Stimulated activated effector memory CD8-positive, alpha-beta T cell treated with anti-CD3 and anti-CD28 coated beads, Interleukin-12 subunit alpha, Interleukin-12 subunit beta, amount 100 ng/mL, for 72 hours (primary cell): ENCODE measurements at regions not wholly inside any gene's neighbourhood (a gene's known extent, or its start where the extent isn't known, plus 50 kb on each side); places are given as distances from the start of the nearest gene placed in this dataset.
"Not testable (repeated sequence)": the region's sequence is repeated elsewhere in the genome, so short reads cannot be mapped to it uniquely, and the experiment has no call there.

Experiments
- ATAC-seq: fragments of 150-1000 bp; cut with Tn5 transposase; 2 replicates; pipeline ENCODE4 v1.10.0; 2021
- DNase-seq, 2 donors: peaks; one replicate each; pipeline ENCODE4 v3.0.0; 2021 to 2022; ENCODE audit warnings: low spot score in 2 of 2
- H3K27ac Mint-ChIP-seq: one replicate; pipeline ENCODE4 v1.8.0; 2022; ENCODE audit warnings: mild to moderate bottlenecking, mixed read lengths
- H3K36me3 Mint-ChIP-seq: one replicate; pipeline ENCODE4 v1.8.0; 2022; ENCODE audit warnings: mild to moderate bottlenecking, mixed read lengths
- H3K4me1 Mint-ChIP-seq: one replicate; pipeline ENCODE4 v1.8.0; 2022; ENCODE audit warnings: mixed read lengths
- H3K4me3 Mint-ChIP-seq: one replicate; pipeline ENCODE4 v1.8.0; 2022; ENCODE audit warnings: mild to moderate bottlenecking, mixed read lengths
- H3K9me3 Mint-ChIP-seq: one replicate; pipeline ENCODE4 v1.8.0; 2022; ENCODE audit warnings: mixed read lengths

- not testable (repeated sequence) for H3K27ac Mint-ChIP-seq, H3K4me1 Mint-ChIP-seq, H3K4me3 Mint-ChIP-seq, ATAC-seq, DNase-seq, H3K36me3 Mint-ChIP-seq
- peaks cover 13% of the 10 kb centered on the region for H3K9me3 Mint-ChIP-seq
Measured at GRCh38 chr4:125651707-125652357, 337.1 kb downstream of the FAT4 start.

GRCh38 chr4:125658773-125659172, 344.0 kb downstream of the FAT4 start:
- DNase-seq (no peak), ATAC-seq (no peak)
- H3K27ac Mint-ChIP-seq: no peak overlapping the region
- no peaks in the 10 kb centered on the region for H3K36me3 Mint-ChIP-seq
- H3K4me3 Mint-ChIP-seq: no peak overlapping the region
- H3K4me1 Mint-ChIP-seq: no peaks in the 10 kb centered on the region
- peaks cover 3% of the 10 kb centered on the region for H3K9me3 Mint-ChIP-seq

GRCh38 chr4:125663896-125664767, 349.4 kb downstream of the FAT4 start:
- peaks cover 5% of the 10 kb centered on the region for H3K9me3 Mint-ChIP-seq
- ATAC-seq: no peak
- H3K4me1 Mint-ChIP-seq: no peaks in the 10 kb centered on the region
- H3K4me3 Mint-ChIP-seq: no peak overlapping the region
- H3K27ac Mint-ChIP-seq: no peak overlapping the region
- DNase-seq: no peak
- no peaks in the 10 kb centered on the region for H3K36me3 Mint-ChIP-seq

- ATAC-seq (no peak), DNase-seq (no peak)
- Mint-ChIP-seq H3K36me3 (no peaks in the 10 kb centered on the region), H3K9me3 (peaks cover 6% of the 10 kb centered on the region), H3K4me1 (no peaks in the 10 kb centered on the region), H3K27ac (no peak overlapping the region), H3K4me3 (no peak overlapping the region)
Measured at GRCh38 chr4:125666635-125667034, 351.9 kb downstream of the FAT4 start.

GRCh38 chr4:125676156-125676555, 361.4 kb downstream of the FAT4 start:
- no peak for DNase-seq
- Mint-ChIP-seq H3K4me3 (no peak overlapping the region), H3K36me3 (no peaks in the 10 kb centered on the region), H3K9me3 (peaks cover 15% of the 10 kb centered on the region), H3K4me1 (no peaks in the 10 kb centered on the region), H3K27ac (no peak overlapping the region)
- no peak for ATAC-seq

- no peak for DNase-seq
- H3K27ac Mint-ChIP-seq: no peak overlapping the region
- no peak overlapping the region for H3K4me3 Mint-ChIP-seq
- H3K9me3 Mint-ChIP-seq: peaks cover 15% of the 10 kb centered on the region
- H3K4me1 Mint-ChIP-seq: no peaks in the 10 kb centered on the region
- no peak for ATAC-seq
- H3K36me3 Mint-ChIP-seq: no peaks in the 10 kb centered on the region
Measured at GRCh38 chr4:125676583-125676982, 361.8 kb downstream of the FAT4 start.

- DNase-seq (no peak), ATAC-seq (no peak)
- peaks cover 6% of the 10 kb centered on the region for H3K9me3 Mint-ChIP-seq
- H3K4me1 Mint-ChIP-seq: no peaks in the 10 kb centered on the region
- no peak overlapping the region for H3K27ac Mint-ChIP-seq
- H3K36me3 Mint-ChIP-seq: no peaks in the 10 kb centered on the region
- no peak overlapping the region for H3K4me3 Mint-ChIP-seq
Measured at GRCh38 chr4:125677665-125678307, 363.0 kb downstream of the FAT4 start.

GRCh38 chr4:125679989-125680388, 365.2 kb downstream of the FAT4 start:
- no peak overlapping the region for H3K27ac Mint-ChIP-seq
- H3K4me1 Mint-ChIP-seq: no peaks in the 10 kb centered on the region
- peaks cover 9% of the 10 kb centered on the region for H3K9me3 Mint-ChIP-seq
- ATAC-seq (no peak), DNase-seq (no peak)
- no peak overlapping the region for H3K4me3 Mint-ChIP-seq
- H3K36me3 Mint-ChIP-seq: no peaks in the 10 kb centered on the region

GRCh38 chr4:125681240-125681639, 366.5 kb downstream of the FAT4 start:
- no peaks in the 10 kb centered on the region for H3K4me1 Mint-ChIP-seq
- H3K9me3 Mint-ChIP-seq: peaks cover 9% of the 10 kb centered on the region
- H3K27ac Mint-ChIP-seq: no peak overlapping the region
- H3K4me3 Mint-ChIP-seq: no peak overlapping the region
- no peaks in the 10 kb centered on the region for H3K36me3 Mint-ChIP-seq
- DNase-seq (no peak), ATAC-seq (no peak)

- H3K4me1 Mint-ChIP-seq: no peaks in the 10 kb centered on the region
- no peak overlapping the region for H3K4me3 Mint-ChIP-seq
- peaks cover 10% of the 10 kb centered on the region for H3K9me3 Mint-ChIP-seq
- no peak for ATAC-seq
- DNase-seq: no peak
- no peak overlapping the region for H3K27ac Mint-ChIP-seq
- no peaks in the 10 kb centered on the region for H3K36me3 Mint-ChIP-seq
Measured at GRCh38 chr4:125682730-125683129, 368.0 kb downstream of the FAT4 start.

GRCh38 chr4:125688841-125689240, 374.1 kb downstream of the FAT4 start:
- H3K36me3 Mint-ChIP-seq: no peaks in the 10 kb centered on the region
- no peak overlapping the region for H3K27ac Mint-ChIP-seq
- H3K4me3 Mint-ChIP-seq: no peak overlapping the region
- DNase-seq: no peak
- peaks cover 6% of the 10 kb centered on the region for H3K9me3 Mint-ChIP-seq
- ATAC-seq: no peak
- no peaks in the 10 kb centered on the region for H3K4me1 Mint-ChIP-seq

GRCh38 chr4:125689805-125690204, 375.1 kb downstream of the FAT4 start:
- no peaks in the 10 kb centered on the region for H3K4me1 Mint-ChIP-seq
- H3K9me3 Mint-ChIP-seq: peaks cover 4% of the 10 kb centered on the region
- H3K4me3 Mint-ChIP-seq: no peak overlapping the region
- H3K36me3 Mint-ChIP-seq: no peaks in the 10 kb centered on the region
- DNase-seq (no peak), ATAC-seq (no peak)
- no peak overlapping the region for H3K27ac Mint-ChIP-seq

- no peak for DNase-seq
- Mint-ChIP-seq H3K4me1 (no peaks in the 10 kb centered on the region), H3K36me3 (no peaks in the 10 kb centered on the region), H3K27ac (no peak overlapping the region), H3K4me3 (no peak overlapping the region), H3K9me3 (peaks cover 3% of the 10 kb centered on the region)
- no peak for ATAC-seq
Measured at GRCh38 chr4:125693228-125693627, 378.5 kb downstream of the FAT4 start.

- Mint-ChIP-seq H3K36me3 (no peaks in the 10 kb centered on the region), H3K27ac (no peak overlapping the region), H3K4me1 (no peaks in the 10 kb centered on the region), H3K4me3 (no peak overlapping the region), H3K9me3 (peaks cover 2% of the 10 kb centered on the region)
- ATAC-seq (no peak), DNase-seq (no peak)
Measured at GRCh38 chr4:125702406-125702805, 387.7 kb downstream of the FAT4 start.

GRCh38 chr4:125703443-125703842, 388.7 kb downstream of the FAT4 start:
- H3K9me3 Mint-ChIP-seq: peaks cover 5% of the 10 kb centered on the region

GRCh38 chr4:125704726-125705125, 390.0 kb downstream of the FAT4 start:
- Mint-ChIP-seq H3K27ac (no peak overlapping the region), H3K9me3 (peaks cover 5% of the 10 kb centered on the region), H3K36me3 (no peaks in the 10 kb centered on the region), H3K4me3 (no peak overlapping the region), H3K4me1 (no peaks in the 10 kb centered on the region)
- ATAC-seq (no peak), DNase-seq (no peak)

More at GRCh38 chr4:125703443-125703842, 388.7 kb downstream of the FAT4 start:
- ATAC-seq (no peak), DNase-seq (no peak)
- no peaks in the 10 kb centered on the region for H3K36me3 Mint-ChIP-seq
- no peak overlapping the region for H3K4me3 Mint-ChIP-seq
- no peak overlapping the region for H3K27ac Mint-ChIP-seq
- H3K4me1 Mint-ChIP-seq: no peaks in the 10 kb centered on the region
